Neural progenitor cell (in vitro differentiated cells): ENCODE measurements at regions not wholly inside any gene's neighbourhood (a gene's known extent, or its start where the extent isn't known, plus 50 kb on each side); places are given as distances from the start of the nearest gene placed in this dataset.

Experiments
- DNase-seq: peaks from one replicate; pipeline ENCODE4 v3.0.0-alpha.2; 2016; ENCODE audit warnings: low spot score
- H2AFZ ChIP-seq: fragments of 200-600 bp; sonication (generic); replicated peaks from 2 replicates; pipeline ENCODE4 v1.6.1; 2016; ENCODE audit warnings: antibody characterized with exemption
- H3F3A ChIP-seq: fragments of 200-600 bp; sonication (generic); 2 replicates; pipeline ENCODE4 v1.6.1; 2016; ENCODE audit warnings: antibody characterized with exemption, low read depth
- H3K27ac ChIP-seq: fragments of 200-600 bp; sonication (generic); 2 replicates; pipeline ENCODE4 v1.5.1; 2016; ENCODE audit warnings: mild to moderate bottlenecking
- H3K27me3 ChIP-seq: fragments of 200-600 bp; sonication (generic); 2 replicates; pipeline ENCODE4 v1.6.1; 2016; ENCODE audit warnings: mild to moderate bottlenecking, moderate library complexity
- H3K36me3 ChIP-seq: fragments of 200-600 bp; sonication (generic); 2 replicates; pipeline ENCODE4 v1.5.1; 2016
- H3K4me1 ChIP-seq: fragments of 200-600 bp; sonication (generic); 2 replicates; pipeline ENCODE4 v1.6.1; 2016; ENCODE audit warnings: mixed run types
- H3K4me2 ChIP-seq: fragments of 200-600 bp; sonication (generic); 2 replicates; pipeline ENCODE4 v1.6.1; 2016
- H3K4me3 ChIP-seq: fragments of 200-600 bp; sonication (generic); 2 replicates; pipeline ENCODE4 v1.5.1; 2016
- H3K79me2 ChIP-seq: fragments of 200-600 bp; sonication (generic); 2 replicates; pipeline ENCODE4 v1.6.1; 2016; ENCODE audit warnings: low read depth
- H3K9ac ChIP-seq: fragments of 200-600 bp; sonication (generic); 2 replicates; pipeline ENCODE4 v1.6.1; 2016
- H3K9me3 ChIP-seq: fragments of 200-600 bp; sonication (generic); 2 replicates; pipeline ENCODE4 v1.5.1; 2016; ENCODE audit warnings: low read depth
- H4K20me1 ChIP-seq: fragments of 200-600 bp; sonication (generic); 2 replicates; pipeline ENCODE4 v1.6.1; 2016; ENCODE audit warnings: low read depth
- H3K27ac Mint-ChIP-seq: 3 replicates; pipeline ENCODE4 v1.8.0; 2021; ENCODE audit warnings: mixed read lengths
- H3K27me3 Mint-ChIP-seq: 2 replicates; pipeline ENCODE4 v1.8.0; 2022; ENCODE audit warnings: low read depth, mild to moderate bottlenecking, inconsistent platforms, moderate library complexity, mixed read lengths; ENCODE audit not compliant: insufficient read depth
- H3K36me3 Mint-ChIP-seq: 3 replicates; pipeline ENCODE4 v1.8.0; 2021; ENCODE audit warnings: mixed read lengths
- H3K4me1 Mint-ChIP-seq: 3 replicates; pipeline ENCODE4 v1.8.0; 2021; ENCODE audit warnings: mixed read lengths
- H3K4me3 Mint-ChIP-seq: 3 replicates; pipeline ENCODE4 v1.8.0; 2021; ENCODE audit warnings: mild to moderate bottlenecking, moderate library complexity, mixed read lengths
- H3K9me3 Mint-ChIP-seq: 3 replicates; pipeline ENCODE4 v1.8.0; 2020; ENCODE audit warnings: mixed read lengths
- EZH2 ChIP-seq: fragments of 200-600 bp; sonication (generic); IDR thresholded peaks from 2 replicates; pipeline ENCODE4 v1.6.1; 2017; ENCODE audit warnings: antibody characterized with exemption, mild to moderate bottlenecking, moderate library complexity
- EZH2phosphoT487 ChIP-seq: fragments of 200-600 bp; sonication (generic); IDR thresholded peaks from 2 replicates; pipeline ENCODE4 v1.6.1; 2017; ENCODE audit warnings: antibody characterized with exemption
- TF ChIP-seq, protein P1 (sequence below): fragments of 200-600 bp; sonication (generic); IDR thresholded peaks from 2 replicates; pipeline ENCODE4 v1.5.1; 2017; ENCODE audit warnings: antibody characterized with exemption, mild to moderate bottlenecking

GRCh38 chr2:146366276-146366675 is 1478.6 kb upstream of the ACVR2A start:
- Histone ChIP-seq H3F3A (no peaks in the 10 kb centered on the region), H4K20me1 (no peaks in the 10 kb centered on the region), H3K36me3 (no peaks in the 10 kb centered on the region), H3K27ac (no peak overlapping the region), H3K9me3 (no peaks in the 10 kb centered on the region), H3K4me2 (no peak overlapping the region), H3K4me3 (no peak overlapping the region), H3K9ac (no peak overlapping the region), H3K4me1 (no peaks in the 10 kb centered on the region), H3K27me3 (no peaks in the 10 kb centered on the region), H3K79me2 (no peaks in the 10 kb centered on the region), H2AFZ (no peak overlapping the region)
- no peaks in the 10 kb centered on the region for H3K36me3 Mint-ChIP-seq
- peaks cover 2% of the 10 kb centered on the region for H3K9me3 Mint-ChIP-seq
- DNase-seq, result no peak
- H3K27ac Mint-ChIP-seq, result no peak overlapping the region
- no peak for TF ChIP-seq EZH2
- TF ChIP-seq EZH2phosphoT487, result no peak
- TF ChIP-seq, protein P1, sequence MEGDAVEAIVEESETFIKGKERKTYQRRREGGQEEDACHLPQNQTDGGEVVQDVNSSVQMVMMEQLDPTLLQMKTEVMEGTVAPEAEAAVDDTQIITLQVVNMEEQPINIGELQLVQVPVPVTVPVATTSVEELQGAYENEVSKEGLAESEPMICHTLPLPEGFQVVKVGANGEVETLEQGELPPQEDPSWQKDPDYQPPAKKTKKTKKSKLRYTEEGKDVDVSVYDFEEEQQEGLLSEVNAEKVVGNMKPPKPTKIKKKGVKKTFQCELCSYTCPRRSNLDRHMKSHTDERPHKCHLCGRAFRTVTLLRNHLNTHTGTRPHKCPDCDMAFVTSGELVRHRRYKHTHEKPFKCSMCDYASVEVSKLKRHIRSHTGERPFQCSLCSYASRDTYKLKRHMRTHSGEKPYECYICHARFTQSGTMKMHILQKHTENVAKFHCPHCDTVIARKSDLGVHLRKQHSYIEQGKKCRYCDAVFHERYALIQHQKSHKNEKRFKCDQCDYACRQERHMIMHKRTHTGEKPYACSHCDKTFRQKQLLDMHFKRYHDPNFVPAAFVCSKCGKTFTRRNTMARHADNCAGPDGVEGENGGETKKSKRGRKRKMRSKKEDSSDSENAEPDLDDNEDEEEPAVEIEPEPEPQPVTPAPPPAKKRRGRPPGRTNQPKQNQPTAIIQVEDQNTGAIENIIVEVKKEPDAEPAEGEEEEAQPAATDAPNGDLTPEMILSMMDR, result no peak
- H3K27me3 Mint-ChIP-seq, result no peaks in the 10 kb centered on the region
- no peaks in the 10 kb centered on the region for H3K4me1 Mint-ChIP-seq
- no peak overlapping the region for H3K4me3 Mint-ChIP-seq

- Mint-ChIP-seq H3K36me3 (no peaks in the 10 kb centered on the region), H3K27me3 (no peaks in the 10 kb centered on the region), H3K4me3 (no peak overlapping the region), H3K9me3 (no peaks in the 10 kb centered on the region), H3K4me1 (no peaks in the 10 kb centered on the region), H3K27ac (no peak overlapping the region)
- no peak overlapping the region for H2AFZ ChIP-seq
- no peak overlapping the region for H3K4me2 ChIP-seq
- H3K79me2 ChIP-seq, result no peaks in the 10 kb centered on the region
- TF ChIP-seq, protein P1, result no peak
- TF ChIP-seq EZH2 (no peak), EZH2phosphoT487 (no peak)
- no peak overlapping the region for H3K27ac ChIP-seq
- no peaks in the 10 kb centered on the region for H3K9me3 ChIP-seq
- no peaks in the 10 kb centered on the region for H4K20me1 ChIP-seq
- H3K4me3 ChIP-seq, result no peak overlapping the region
- DNase-seq, result no peak
- no peak overlapping the region for H3K9ac ChIP-seq
- H3K27me3 ChIP-seq, result no peaks in the 10 kb centered on the region
- H3K36me3 ChIP-seq, result no peaks in the 10 kb centered on the region
- no peaks in the 10 kb centered on the region for H3K4me1 ChIP-seq
- no peaks in the 10 kb centered on the region for H3F3A ChIP-seq
Measured at GRCh38 chr2:146365041-146365440, 1479.8 kb upstream of the ACVR2A start.

- H3K27me3 Mint-ChIP-seq, result no peaks in the 10 kb centered on the region
- H3K4me1 Mint-ChIP-seq, result no peaks in the 10 kb centered on the region
- no peak overlapping the region for H3K4me3 Mint-ChIP-seq
- no peak overlapping the region for H2AFZ ChIP-seq
- no peak for DNase-seq
- no peaks in the 10 kb centered on the region for H3K9me3 ChIP-seq
- H3K4me3 ChIP-seq, result no peak overlapping the region
- no peaks in the 10 kb centered on the region for H3K36me3 ChIP-seq
- no peaks in the 10 kb centered on the region for H3K36me3 Mint-ChIP-seq
- no peak overlapping the region for H3K27ac Mint-ChIP-seq
- H3F3A ChIP-seq, result no peaks in the 10 kb centered on the region
- no peak overlapping the region for H3K9ac ChIP-seq
- H4K20me1 ChIP-seq, result no peaks in the 10 kb centered on the region
- H3K4me2 ChIP-seq, result no peak overlapping the region
- no peaks in the 10 kb centered on the region for H3K9me3 Mint-ChIP-seq
- H3K79me2 ChIP-seq, result no peaks in the 10 kb centered on the region
- no peaks in the 10 kb centered on the region for H3K27me3 ChIP-seq
- no peaks in the 10 kb centered on the region for H3K4me1 ChIP-seq
- H3K27ac ChIP-seq, result no peak overlapping the region
- TF ChIP-seq EZH2 (no peak), EZH2phosphoT487 (no peak)
- TF ChIP-seq, protein P1, result no peak
Measured at GRCh38 chr2:146363731-146364130, 1481.1 kb upstream of the ACVR2A start.

DNA sequence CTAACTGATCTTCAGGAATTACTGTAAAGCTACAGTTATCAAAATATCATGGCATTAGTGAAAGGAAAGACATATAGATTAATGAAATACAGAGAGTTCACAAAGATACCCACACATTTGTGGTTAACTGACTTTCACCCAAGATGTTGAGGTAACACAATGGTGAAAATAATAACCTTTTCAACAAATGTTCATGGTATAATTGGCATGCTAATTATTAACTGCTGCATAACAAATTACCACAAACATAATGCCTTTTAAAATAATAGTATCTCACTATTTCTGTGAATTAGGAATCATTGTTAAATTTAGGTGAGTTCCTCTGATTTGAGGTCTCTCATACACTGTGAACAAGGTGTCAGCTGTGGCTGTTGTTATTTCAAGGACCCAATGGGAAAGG is 1493.1 kb upstream of the ACVR2A start:
- Histone ChIP-seq H3K27ac (no peak overlapping the region), H3K79me2 (no peaks in the 10 kb centered on the region), H3F3A (no peaks in the 10 kb centered on the region), H2AFZ (no peak overlapping the region), H3K4me1 (no peaks in the 10 kb centered on the region), H4K20me1 (no peaks in the 10 kb centered on the region), H3K4me3 (no peak overlapping the region), H3K9me3 (no peaks in the 10 kb centered on the region), H3K4me2 (no peak overlapping the region), H3K27me3 (no peaks in the 10 kb centered on the region), H3K9ac (no peak overlapping the region), H3K36me3 (no peaks in the 10 kb centered on the region)
- Mint-ChIP-seq H3K27ac (no peak overlapping the region), H3K4me3 (no peak overlapping the region), H3K36me3 (no peaks in the 10 kb centered on the region), H3K9me3 (no peaks in the 10 kb centered on the region), H3K4me1 (no peaks in the 10 kb centered on the region), H3K27me3 (peaks cover 2% of the 10 kb centered on the region)
- no peak for DNase-seq
- TF ChIP-seq EZH2 (no peak), EZH2phosphoT487 (no peak)
- TF ChIP-seq, protein P1, result no peak
